ENCODE measurements at regions not wholly inside any gene's neighbourhood (a gene's known extent, or its start where the extent isn't known, plus 50 kb on each side); places are given as distances from the start of the nearest gene placed in this dataset.

DNA sequence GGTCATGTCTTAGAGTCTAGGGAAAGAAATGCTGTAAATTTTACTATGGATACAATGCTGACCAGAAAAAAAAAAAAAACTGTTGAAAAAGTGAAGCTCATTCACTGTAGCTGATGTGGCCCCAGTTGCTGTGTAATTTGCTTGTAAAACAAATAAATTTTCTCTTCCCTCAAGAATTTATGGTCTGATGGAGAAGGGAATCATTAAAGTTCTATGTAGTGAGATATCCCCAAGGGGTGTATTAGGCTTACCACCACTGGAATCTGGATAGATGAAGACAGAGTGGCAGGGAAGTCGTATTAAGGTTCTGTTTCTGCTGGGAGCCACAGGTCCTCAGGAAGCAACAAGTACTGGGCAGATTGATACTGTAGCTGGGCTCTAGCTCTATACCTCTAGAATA, 860.0 kb downstream of the LTN1 start:
- TF ChIP-seq, protein P1, sequence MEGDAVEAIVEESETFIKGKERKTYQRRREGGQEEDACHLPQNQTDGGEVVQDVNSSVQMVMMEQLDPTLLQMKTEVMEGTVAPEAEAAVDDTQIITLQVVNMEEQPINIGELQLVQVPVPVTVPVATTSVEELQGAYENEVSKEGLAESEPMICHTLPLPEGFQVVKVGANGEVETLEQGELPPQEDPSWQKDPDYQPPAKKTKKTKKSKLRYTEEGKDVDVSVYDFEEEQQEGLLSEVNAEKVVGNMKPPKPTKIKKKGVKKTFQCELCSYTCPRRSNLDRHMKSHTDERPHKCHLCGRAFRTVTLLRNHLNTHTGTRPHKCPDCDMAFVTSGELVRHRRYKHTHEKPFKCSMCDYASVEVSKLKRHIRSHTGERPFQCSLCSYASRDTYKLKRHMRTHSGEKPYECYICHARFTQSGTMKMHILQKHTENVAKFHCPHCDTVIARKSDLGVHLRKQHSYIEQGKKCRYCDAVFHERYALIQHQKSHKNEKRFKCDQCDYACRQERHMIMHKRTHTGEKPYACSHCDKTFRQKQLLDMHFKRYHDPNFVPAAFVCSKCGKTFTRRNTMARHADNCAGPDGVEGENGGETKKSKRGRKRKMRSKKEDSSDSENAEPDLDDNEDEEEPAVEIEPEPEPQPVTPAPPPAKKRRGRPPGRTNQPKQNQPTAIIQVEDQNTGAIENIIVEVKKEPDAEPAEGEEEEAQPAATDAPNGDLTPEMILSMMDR (IDR thresholded peaks at IDR 0.05) = no peak
- TF ChIP-seq SIN3A (IDR thresholded peaks at IDR 0.05; ENCODE audit: borderline replicate concordance, insufficient read depth, low read depth, low read length) = no peak
- TF ChIP-seq POLR2AphosphoS5 (IDR thresholded peaks at IDR 0.05; ENCODE audit: low read depth, low read length) = no peak
- no peak for TF ChIP-seq TCF7L2 (IDR thresholded peaks at IDR 0.05; ENCODE audit: low read depth, low read length)
